SK-N-SH (cell line): ENCODE measurements at regions not wholly inside any gene's neighbourhood (a gene's known extent, or its start where the extent isn't known, plus 50 kb on each side); places are given as distances from the start of the nearest gene placed in this dataset.

ENCODE experiments used
- CTCF ChIA-PET: fragments of 300-600, 350-600 bp; formaldehyde crosslinking; extraction: SDS; loops from one replicate; lab custom pipeline; 2021; lab: Yijun Ruan, JAX
- POLR2A ChIA-PET: fragments of 350-600 bp; sonication (Branson Sonifier 250); formaldehyde crosslinking; extraction: SDS; loops from one replicate; lab custom pipeline; 2020; ENCODE audit warnings: antibody characterized with exemption, inconsistent platforms; lab: Yijun Ruan, JAX
- DNase-seq: peaks from one replicate; pipeline ENCODE4 v3.0.0; 2012
- H2AFZ ChIP-seq: fragments of 200-600 bp; sonication (generic); 2 replicates; pipeline ENCODE4 v1.8.1; 2016; ENCODE audit warnings: antibody characterized with exemption, mild to moderate bottlenecking, low read depth
- H3F3A ChIP-seq: fragments of 200-600 bp; sonication (generic); replicated peaks from 2 replicates; pipeline ENCODE3; 2016; ENCODE audit warnings: antibody characterized with exemption, mild to moderate bottlenecking; ENCODE audit not compliant: insufficient read depth
- H3K27ac ChIP-seq, 2 experiments: fragments of 200-500 bp in 1 of 2; fragments of 200-600 bp in 1 of 2; sonication (Bioruptor generic) in 1 of 2; sonication (generic), shearing (Covaris generic) in 1 of 2; 2 replicates each; pipeline versions ENCODE4 v1.5.1 to v1.6.1; 2014 to 2016; ENCODE audit warnings: low read depth in 2 of 2, inconsistent platforms in 1 of 2, low read length in 1 of 2, mild to moderate bottlenecking in 1 of 2, mixed read lengths in 1 of 2
- H3K27me3 ChIP-seq: fragments of 200-600 bp; sonication (generic), shearing (Covaris generic); 2 replicates; pipeline ENCODE4 v1.6.1; 2016; ENCODE audit warnings: mixed run types; ENCODE audit not compliant: insufficient read depth
- H3K36me3 ChIP-seq, 2 experiments: fragments of 200-500 bp in 1 of 2; fragments of 200-600 bp in 1 of 2; sonication (Bioruptor generic) in 1 of 2; sonication (generic) in 1 of 2; replicated peaks in 1 of 2; 2 replicates each; pipeline versions ENCODE3 to v1.5.1; 2014 to 2016; ENCODE audit warnings: low read length in 1 of 2, mild to moderate bottlenecking in 1 of 2; ENCODE audit not compliant: insufficient read depth in 2 of 2, control insufficient read depth in 1 of 2
- H3K4me1 ChIP-seq, 2 experiments: fragments of 200-500 bp in 1 of 2; fragments of 200-600 bp in 1 of 2; sonication (Bioruptor generic) in 1 of 2; sonication (generic), shearing (Covaris generic) in 1 of 2; 2 replicates each; pipeline versions ENCODE4 v1.5.1 to v1.6.1; 2014 to 2016; ENCODE audit warnings: low read depth in 1 of 2, low read length in 1 of 2, mixed run types in 1 of 2; ENCODE audit not compliant: insufficient read depth in 2 of 2, control insufficient read depth in 1 of 2
- H3K4me2 ChIP-seq: fragments of 200-600 bp; sonication (generic), shearing (Covaris generic); 2 replicates; pipeline ENCODE4 v1.6.1; 2017; ENCODE audit warnings: mixed run types
- H3K4me3 ChIP-seq, 2 experiments: fragments of 200-500 bp in 1 of 2; fragments of 200-600 bp in 1 of 2; sonication (Bioruptor generic) in 1 of 2; sonication (generic), shearing (Covaris generic) in 1 of 2; 2 replicates each; pipeline versions ENCODE4 v1.5.1 to v1.8.1; 2014 to 2016; ENCODE audit warnings: low read depth in 2 of 2, inconsistent platforms in 1 of 2, low read length in 1 of 2, mild to moderate bottlenecking in 1 of 2, mixed read lengths in 1 of 2, moderate library complexity in 1 of 2
- H3K79me2 ChIP-seq: fragments of 200-600 bp; sonication (generic); 2 replicates; pipeline ENCODE4 v1.8.1; 2017; ENCODE audit warnings: mild to moderate bottlenecking; ENCODE audit not compliant: insufficient read depth
- H3K9ac ChIP-seq: fragments of 200-600 bp; sonication (generic); 2 replicates; pipeline ENCODE4 v1.6.1; 2017; ENCODE audit warnings: mixed run types
- H3K9me2 ChIP-seq: fragments of 200-600 bp; sonication (generic); 2 replicates; pipeline ENCODE4 v1.6.1; 2017; ENCODE audit warnings: mixed run types
- H3K9me3 ChIP-seq: fragments of 200-600 bp; sonication (generic); 2 replicates; pipeline ENCODE4 v1.6.1; 2017; ENCODE audit warnings: mixed run types, mild to moderate bottlenecking, moderate library complexity
- H4K20me1 ChIP-seq: fragments of 200-600 bp; sonication (generic); 2 replicates; pipeline ENCODE4 v1.6.1; 2017; ENCODE audit warnings: mild to moderate bottlenecking, mixed run types; ENCODE audit not compliant: insufficient read depth
- CHD2 ChIP-seq: fragments of 150-350 bp; IDR thresholded peaks from 2 replicates; pipeline ENCODE4 v1.6.1; 2018; ENCODE audit warnings: low read length; ENCODE audit not compliant: partially characterized antibody
- EZH2phosphoT487 ChIP-seq: fragments of 200-600 bp; sonication (generic); IDR thresholded peaks from 2 replicates; pipeline ENCODE4 v1.6.1; 2017; ENCODE audit warnings: low read depth, mixed run types, mild to moderate bottlenecking, antibody characterized with exemption, moderate library complexity, borderline replicate concordance
- FOSL2 ChIP-seq: IDR thresholded peaks from 2 replicates; pipeline ENCODE4 v1.4.0; 2012; ENCODE audit warnings: low read depth, mild to moderate bottlenecking, moderate library complexity, borderline replicate concordance
- FOXM1 ChIP-seq: IDR thresholded peaks from 2 replicates; pipeline ENCODE4 v1.4.0; 2012; ENCODE audit warnings: low read depth, mild to moderate bottlenecking
- GATA2 ChIP-seq: sonication (generic); formaldehyde crosslinking; IDR thresholded peaks from 2 replicates; pipeline ENCODE4 v1.5.0; 2020; ENCODE audit warnings: mild to moderate bottlenecking, missing genetic modification reagents
- JUND ChIP-seq: IDR thresholded peaks from 2 replicates; pipeline ENCODE4 v1.4.0; 2012
- MEF2A ChIP-seq: IDR thresholded peaks from 2 replicates; pipeline ENCODE4 v1.4.0; 2012; ENCODE audit warnings: low read depth, borderline replicate concordance
- MXI1 ChIP-seq: IDR thresholded peaks from 2 replicates; pipeline ENCODE4 v1.6.1; 2012; ENCODE audit warnings: mild to moderate bottlenecking, low read depth, low read length, improper control_type of control experiment
- NFIC ChIP-seq: IDR thresholded peaks from 2 replicates; pipeline ENCODE4 v1.4.0; 2012; ENCODE audit warnings: borderline replicate concordance
- NRF1 ChIP-seq: IDR thresholded peaks from 2 replicates; pipeline ENCODE4 v1.6.1; 2012; ENCODE audit warnings: low read depth, mild to moderate bottlenecking, low read length
- RAD21 ChIP-seq: IDR thresholded peaks from 2 replicates; pipeline ENCODE4 v1.6.1; 2012; ENCODE audit warnings: mild to moderate bottlenecking, low read length
- TAF1 ChIP-seq: IDR thresholded peaks from 2 replicates; pipeline ENCODE4 v1.6.1; 2012; ENCODE audit warnings: low read depth, mild to moderate bottlenecking, low read length, moderate library complexity, borderline replicate concordance
- WGBS: methylation state at CpG from one replicate; pipeline ENCODE4 v1.1.6; 2017; ENCODE audit warnings: low lambda C conversion rate; 5-methylcytosine and 5-hydroxymethylcytosine counted together

DNA sequence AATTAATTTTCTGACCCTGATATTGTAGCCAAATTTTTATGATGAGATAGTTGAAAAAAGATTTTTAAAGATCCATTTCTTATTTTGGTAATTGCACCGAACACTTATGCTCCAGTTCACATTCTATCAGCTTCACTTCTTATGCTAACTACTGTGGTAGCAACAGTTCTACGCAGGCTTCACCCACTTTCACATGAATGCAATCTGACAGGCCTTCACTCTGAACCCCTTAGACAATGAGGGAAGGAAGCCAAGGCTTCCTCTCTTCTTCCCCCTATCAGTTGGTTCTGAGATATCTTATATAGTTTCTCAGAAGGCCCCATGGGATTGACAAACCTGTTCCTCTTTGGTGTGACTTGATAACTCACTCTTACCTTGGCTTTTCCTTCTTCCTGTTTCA, 185.8 kb downstream of the CETN3 start:
- no peaks in the 10 kb centered on the region for H3K27me3 ChIP-seq
- CTCF ChIA-PET, result no interaction called here
- no peak for TF ChIP-seq NFIC
- no peak for TF ChIP-seq TAF1
- TF ChIP-seq NRF1, result no peak
- TF ChIP-seq GATA2 (CRISPR knock-in tag), result no peak
- TF ChIP-seq, all 33 proteins: peak for 0
- POLR2A ChIA-PET, result no interaction called here
- no peak for DNase-seq
- Histone ChIP-seq H3K4me2 (no peak overlapping the region), H2AFZ (no peak overlapping the region), H3K9me3 (no peaks in the 10 kb centered on the region), H4K20me1 (no peaks in the 10 kb centered on the region), H3F3A (no peaks in the 10 kb centered on the region), H3K9me2 (no peaks in the 10 kb centered on the region), H3K79me2 (no peaks in the 10 kb centered on the region), H3K9ac (no peak overlapping the region), H3K4me3 (no peak overlapping the region), H3K36me3 (no peaks in the 10 kb centered on the region), H3K27ac (no peak overlapping the region), H3K4me1 (peaks cover 5 to 10% of the 10 kb centered on the region in 2 experiments; a peak in 3 of 4 replicates)
- 62% methylated on average over 2 of the region's 2 CpGs for WGBS

DNA sequence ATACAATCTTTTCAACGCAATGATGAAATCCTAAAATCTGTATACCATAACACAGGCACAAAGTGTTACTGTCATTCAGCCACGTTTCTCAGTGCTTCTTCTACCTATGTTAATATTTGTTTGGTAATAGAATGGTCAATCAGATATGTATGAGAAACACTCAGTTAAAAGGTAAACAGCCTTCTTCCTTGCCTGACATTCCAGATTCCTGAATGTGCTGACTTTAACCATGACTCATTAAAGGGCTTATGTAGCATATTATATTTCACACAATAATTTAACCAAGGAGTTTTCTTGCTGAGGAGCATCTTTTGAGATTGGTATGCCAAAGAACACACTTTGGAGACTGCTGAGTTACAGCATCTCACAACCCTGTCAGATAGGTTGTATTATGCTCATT, 187.6 kb downstream of the CETN3 start:
- 0 out of 2 replicates have a peak, but pooled peaks have one; percentile 13 for TF ChIP-seq JUND
- TF ChIP-seq MXI1, result no peak
- no peak for TF ChIP-seq RAD21
- no peak for TF ChIP-seq EZH2phosphoT487
- TF ChIP-seq FOSL2, result peak; percentile 29; the same call in 1 of the 2 replicates
- POLR2A ChIA-PET, result no interaction called here
- peaks cover 5 to 10% of the 10 kb centered on the region in 2 experiments; a peak in 3 of 4 replicates for H3K4me1 ChIP-seq
- no peaks in the 10 kb centered on the region for H3K36me3 ChIP-seq
- 55% methylated on average over 2 of the region's 2 CpGs for WGBS
- H3K9ac ChIP-seq, result no peak overlapping the region
- no peaks in the 10 kb centered on the region for H4K20me1 ChIP-seq
- no peaks in the 10 kb centered on the region for H3K79me2 ChIP-seq
- H3K9me2 ChIP-seq, result no peaks in the 10 kb centered on the region
- CTCF ChIA-PET, result interaction anchor here (1.8 kb wide), 1 partner anchor 10 kb away, joined by 4 read pairs; no protein-coding TSS in a partner anchor
- H3K4me3 ChIP-seq, result no peak overlapping the region
- H2AFZ ChIP-seq, result no peak overlapping the region
- H3K27ac ChIP-seq, result no peak overlapping the region
- no peaks in the 10 kb centered on the region for H3K27me3 ChIP-seq
- H3K9me3 ChIP-seq, result no peaks in the 10 kb centered on the region
- no peaks in the 10 kb centered on the region for H3F3A ChIP-seq
- no peak overlapping the region for H3K4me2 ChIP-seq
- no peak for DNase-seq

DNA sequence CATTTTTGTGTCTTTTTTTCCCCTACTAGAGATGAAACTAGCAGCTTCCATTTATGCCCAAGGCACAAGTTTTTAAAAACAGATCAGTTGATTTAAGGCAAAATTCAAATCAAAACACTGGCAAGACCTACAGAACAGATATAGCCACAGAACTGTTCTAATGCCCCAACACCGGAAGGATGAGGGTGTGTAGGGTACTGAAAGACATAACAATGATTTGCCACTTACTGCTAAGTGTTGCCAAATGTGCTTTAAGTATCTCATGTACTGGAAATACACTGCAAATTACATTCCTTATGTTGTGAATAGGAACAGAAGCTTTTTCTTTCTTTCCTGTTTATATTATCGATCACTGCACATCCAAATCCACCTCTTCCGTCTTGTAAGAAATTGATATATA, 189.0 kb downstream of the CETN3 start:
- Histone ChIP-seq H3F3A (no peaks in the 10 kb centered on the region), H2AFZ (no peak overlapping the region), H3K27me3 (no peaks in the 10 kb centered on the region), H3K79me2 (no peaks in the 10 kb centered on the region), H4K20me1 (no peaks in the 10 kb centered on the region), H3K4me1 (peaks cover 0 to 10% of the 10 kb centered on the region in 2 experiments; a peak in 1 of 4 replicates), H3K4me3 (no peak overlapping the region), H3K36me3 (no peaks in the 10 kb centered on the region), H3K9me2 (no peaks in the 10 kb centered on the region), H3K4me2 (no peak overlapping the region), H3K9me3 (no peaks in the 10 kb centered on the region), H3K9ac (no peak overlapping the region), H3K27ac (no peak overlapping the region)
- no peak for TF ChIP-seq MEF2A
- TF ChIP-seq FOXM1, result no peak
- TF ChIP-seq FOSL2, result no peak
- TF ChIP-seq GATA2 (CRISPR knock-in tag), result no peak
- no peak for TF ChIP-seq CHD2
- WGBS, result 71% methylated on average over 3 of the region's 3 CpGs
- ChIA-PET CTCF (interaction anchor here (0.9 kb wide), 1 partner anchor 17 kb away, joined by 4 read pairs; no protein-coding TSS in a partner anchor), POLR2A (no interaction called here)
- DNase-seq, result no peak
